ENCODE measurements at regions not wholly inside any gene's neighbourhood (a gene's known extent, or its start where the extent isn't known, plus 50 kb on each side); places are given as distances from the start of the nearest gene placed in this dataset.

DNA sequence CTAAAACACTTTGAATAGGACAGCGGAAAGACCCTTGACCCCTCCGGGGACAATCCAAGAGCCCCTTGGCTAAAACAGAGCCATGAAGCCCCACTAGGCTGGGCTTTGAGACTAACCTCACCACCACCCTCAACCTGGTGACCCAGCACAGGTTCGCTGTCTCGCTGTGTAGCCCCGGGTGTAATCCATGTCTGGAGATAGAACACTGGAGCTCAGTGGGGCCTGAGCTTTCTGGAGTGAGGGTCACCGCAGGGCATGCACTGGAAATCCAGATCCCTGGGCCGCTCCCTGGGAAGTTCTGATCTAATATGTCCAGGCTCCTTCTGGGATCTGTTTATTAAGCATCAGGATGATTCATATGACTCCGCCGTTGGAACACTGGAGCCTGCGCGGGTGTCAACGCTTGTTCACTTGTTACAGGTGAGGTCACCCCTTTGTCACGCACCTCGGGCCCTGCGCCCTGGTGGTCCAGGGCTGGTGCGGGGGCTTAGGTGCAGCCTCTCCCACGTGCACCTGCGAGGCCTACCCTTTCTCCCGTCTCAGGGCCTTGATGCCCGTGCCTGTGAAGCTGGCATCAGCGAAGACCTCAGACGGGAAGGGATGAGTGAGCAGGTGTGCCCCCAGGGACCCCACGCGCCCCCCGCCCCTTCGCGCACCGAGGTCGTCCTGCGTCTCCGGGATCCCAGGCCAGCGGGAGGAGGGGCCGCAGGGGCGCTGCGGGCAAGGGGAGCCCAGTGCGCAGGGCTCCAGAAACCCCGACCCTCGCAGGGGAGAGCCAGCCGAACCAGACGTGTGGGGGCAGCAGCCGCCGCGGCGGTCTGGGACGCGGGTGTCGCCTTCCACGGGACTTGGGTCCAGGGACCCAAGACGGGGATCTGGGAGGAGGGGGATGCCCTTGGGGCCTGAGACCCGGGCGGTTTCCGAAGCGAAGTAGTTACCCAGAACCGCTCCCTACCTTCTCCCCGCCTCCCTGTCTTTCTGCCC lies 224.1 kb upstream of the FOXF1 start:
- TF ChIP-seq, protein P1, sequence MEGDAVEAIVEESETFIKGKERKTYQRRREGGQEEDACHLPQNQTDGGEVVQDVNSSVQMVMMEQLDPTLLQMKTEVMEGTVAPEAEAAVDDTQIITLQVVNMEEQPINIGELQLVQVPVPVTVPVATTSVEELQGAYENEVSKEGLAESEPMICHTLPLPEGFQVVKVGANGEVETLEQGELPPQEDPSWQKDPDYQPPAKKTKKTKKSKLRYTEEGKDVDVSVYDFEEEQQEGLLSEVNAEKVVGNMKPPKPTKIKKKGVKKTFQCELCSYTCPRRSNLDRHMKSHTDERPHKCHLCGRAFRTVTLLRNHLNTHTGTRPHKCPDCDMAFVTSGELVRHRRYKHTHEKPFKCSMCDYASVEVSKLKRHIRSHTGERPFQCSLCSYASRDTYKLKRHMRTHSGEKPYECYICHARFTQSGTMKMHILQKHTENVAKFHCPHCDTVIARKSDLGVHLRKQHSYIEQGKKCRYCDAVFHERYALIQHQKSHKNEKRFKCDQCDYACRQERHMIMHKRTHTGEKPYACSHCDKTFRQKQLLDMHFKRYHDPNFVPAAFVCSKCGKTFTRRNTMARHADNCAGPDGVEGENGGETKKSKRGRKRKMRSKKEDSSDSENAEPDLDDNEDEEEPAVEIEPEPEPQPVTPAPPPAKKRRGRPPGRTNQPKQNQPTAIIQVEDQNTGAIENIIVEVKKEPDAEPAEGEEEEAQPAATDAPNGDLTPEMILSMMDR (IDR thresholded peaks at IDR 0.05; ENCODE audit: insufficient read depth, low read length): no peak
- H3K4me3 ChIP-seq (ENCODE audit: low read depth, low read length): no peak overlapping the region
- DNase-seq (ENCODE audit: low read depth): no peak

DNA sequence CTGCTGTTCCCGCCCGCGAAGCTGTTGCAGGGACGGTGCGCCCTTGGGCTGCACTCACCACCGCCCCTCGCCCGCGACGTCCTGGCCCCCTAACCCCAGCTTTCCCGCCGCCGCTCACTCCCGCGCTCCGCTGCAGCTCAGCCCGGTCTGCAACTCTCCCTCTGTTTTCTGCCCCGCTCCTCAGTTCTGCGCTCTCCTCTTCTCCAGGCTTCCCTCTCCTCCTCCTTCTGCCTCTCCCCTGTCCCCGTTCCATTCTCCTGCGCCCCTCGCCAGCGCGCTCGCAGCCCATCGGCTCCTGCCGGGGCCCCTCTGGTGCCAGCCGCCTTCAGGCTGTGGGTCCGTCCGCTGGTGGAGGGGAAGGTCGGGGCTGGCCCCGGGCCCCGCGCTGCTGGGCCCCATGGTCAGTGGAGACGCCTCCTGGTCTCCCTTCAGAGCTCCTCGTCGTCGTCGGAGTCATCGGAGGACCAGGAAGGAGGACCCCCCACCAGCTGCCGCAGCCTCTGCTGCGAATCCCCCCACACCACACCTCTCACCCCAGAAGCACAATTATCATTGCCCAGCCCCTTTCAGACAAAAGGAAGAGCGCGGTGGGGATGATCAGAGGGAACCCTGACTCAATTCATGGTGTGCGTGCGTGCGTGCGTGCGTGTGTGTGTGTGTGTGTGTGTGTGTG lies 223.2 kb upstream of the FOXF1 start:
- TF ChIP-seq, protein P1 (IDR thresholded peaks at IDR 0.05; ENCODE audit: insufficient read depth, low read length): no peak
- H3K4me3 ChIP-seq (ENCODE audit: low read depth, low read length): no peak overlapping the region
- DNase-seq (ENCODE audit: low read depth): no peak

DNA sequence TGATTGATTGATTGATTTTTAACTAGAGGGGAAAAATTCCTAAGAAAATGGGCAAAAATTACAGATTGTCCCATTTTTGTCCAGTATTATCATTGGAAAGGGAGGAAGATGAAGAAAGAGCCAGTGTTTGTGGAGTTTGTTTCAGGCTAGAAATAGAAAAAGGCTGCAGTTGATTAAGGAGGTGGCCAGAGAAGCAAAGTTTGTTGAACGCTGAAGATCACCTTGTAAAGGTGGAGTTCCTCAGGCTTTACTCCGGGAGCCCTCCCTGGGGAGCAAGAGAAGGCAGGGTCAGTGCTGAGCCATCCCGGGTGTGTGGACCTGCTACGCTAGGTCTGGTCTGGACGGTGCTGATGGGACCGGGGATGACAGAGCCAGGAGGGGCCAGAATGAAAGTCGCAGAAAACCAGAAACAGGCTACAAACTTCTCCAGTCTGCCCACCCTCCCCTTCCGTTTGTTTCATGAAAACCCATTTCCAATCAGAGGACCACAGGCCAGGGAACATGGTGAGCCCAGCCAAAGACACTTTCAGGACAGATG lies 222.6 kb upstream of the FOXF1 start:
- TF ChIP-seq, protein P1 (IDR thresholded peaks at IDR 0.05; ENCODE audit: insufficient read depth, low read length): no peak
- H3K4me3 ChIP-seq (ENCODE audit: low read depth, low read length): no peak overlapping the region
- no peak for DNase-seq (ENCODE audit: low read depth)

DNA sequence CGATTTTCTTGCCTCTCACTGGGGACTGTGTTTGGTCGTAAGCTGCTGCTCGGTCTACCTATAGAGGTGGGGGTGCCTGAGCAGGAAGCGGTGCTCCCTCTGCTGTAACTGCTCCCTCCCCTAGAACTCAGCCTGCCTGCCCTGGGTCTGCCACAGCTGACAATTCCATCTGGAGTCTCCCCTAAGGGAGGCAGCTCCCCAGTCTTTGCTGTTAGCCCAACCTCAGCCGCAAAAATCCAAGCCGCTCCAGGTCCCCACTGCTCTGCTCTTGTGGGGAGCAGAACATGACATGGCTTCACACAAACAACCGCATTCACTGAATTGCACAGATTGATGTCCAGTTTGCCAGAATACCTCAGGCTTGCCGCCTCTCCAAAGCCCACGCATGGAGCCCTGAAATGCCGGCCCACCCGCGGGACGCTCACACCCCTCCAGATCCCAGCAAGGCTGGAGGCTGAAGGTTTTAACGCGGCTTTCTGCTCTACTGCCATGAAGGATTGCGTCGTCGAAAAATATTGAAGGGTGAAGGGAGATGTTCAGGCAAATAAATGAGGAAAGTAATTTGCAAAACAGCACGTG lies 221.5 kb upstream of the FOXF1 start:
- TF ChIP-seq, protein P1 (IDR thresholded peaks at IDR 0.05; ENCODE audit: insufficient read depth, low read length): no peak
- no peak for DNase-seq (ENCODE audit: low read depth)
- no peak overlapping the region for H3K4me3 ChIP-seq (ENCODE audit: low read depth, low read length)

DNA sequence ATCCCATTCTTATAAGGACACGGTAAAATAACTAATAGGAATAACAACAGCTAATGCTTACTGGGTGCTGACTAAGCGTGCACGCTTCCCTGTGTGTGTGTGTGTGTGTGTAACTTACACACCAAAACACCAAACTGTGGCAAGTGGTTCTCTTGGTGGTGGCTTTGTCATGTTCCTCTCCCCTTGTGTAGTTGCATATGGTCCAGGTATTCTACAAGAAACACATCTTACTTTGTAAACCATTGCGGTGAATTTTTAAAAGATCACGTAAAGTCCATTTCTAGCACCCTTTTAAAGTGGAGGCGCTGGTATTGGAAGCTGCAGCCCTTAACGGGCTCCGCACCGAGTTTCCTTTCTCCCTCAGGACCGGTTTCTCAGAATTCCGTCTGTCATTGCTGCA lies 221.0 kb upstream of the FOXF1 start:
- no peak overlapping the region for H3K4me3 ChIP-seq (ENCODE audit: low read depth, low read length)
- TF ChIP-seq, protein P1 (IDR thresholded peaks at IDR 0.05; ENCODE audit: insufficient read depth, low read length): no peak
- DNase-seq (ENCODE audit: low read depth): no peak

DNA sequence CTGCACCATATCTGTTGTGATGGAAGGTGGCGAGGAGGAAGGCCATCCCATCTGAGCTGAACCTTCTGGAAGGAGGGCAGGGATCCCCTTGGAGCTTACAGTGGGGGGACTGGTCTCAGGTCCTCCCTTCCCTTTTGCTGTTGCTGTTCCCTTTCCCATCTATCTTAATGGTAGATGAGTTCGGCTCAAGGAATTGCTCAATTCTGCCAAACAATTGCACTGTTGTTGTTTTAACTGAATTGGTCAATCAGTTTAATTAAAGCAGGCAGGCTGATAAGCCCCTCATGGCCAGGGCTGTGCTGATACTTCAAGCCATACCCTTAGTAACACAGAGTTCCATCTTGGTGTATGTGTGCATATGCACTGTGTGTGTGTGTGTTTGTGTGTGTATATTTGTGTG lies 220.4 kb upstream of the FOXF1 start:
- no peak for DNase-seq (ENCODE audit: low read depth)
- H3K4me3 ChIP-seq (ENCODE audit: low read depth, low read length): no peak overlapping the region
- TF ChIP-seq, protein P1 (IDR thresholded peaks at IDR 0.05; ENCODE audit: insufficient read depth, low read length): no peak

All from fibroblast of the aortic adventitia (primary cell).